ENCODE measurements at regions not wholly inside any gene's neighbourhood (a gene's known extent, or its start where the extent isn't known, plus 50 kb on each side); places are given as distances from the start of the nearest gene placed in this dataset.
"Not testable (repeated sequence)": the region's sequence is repeated elsewhere in the genome, so short reads cannot be mapped to it uniquely, and the experiment has no call there.

DNA sequence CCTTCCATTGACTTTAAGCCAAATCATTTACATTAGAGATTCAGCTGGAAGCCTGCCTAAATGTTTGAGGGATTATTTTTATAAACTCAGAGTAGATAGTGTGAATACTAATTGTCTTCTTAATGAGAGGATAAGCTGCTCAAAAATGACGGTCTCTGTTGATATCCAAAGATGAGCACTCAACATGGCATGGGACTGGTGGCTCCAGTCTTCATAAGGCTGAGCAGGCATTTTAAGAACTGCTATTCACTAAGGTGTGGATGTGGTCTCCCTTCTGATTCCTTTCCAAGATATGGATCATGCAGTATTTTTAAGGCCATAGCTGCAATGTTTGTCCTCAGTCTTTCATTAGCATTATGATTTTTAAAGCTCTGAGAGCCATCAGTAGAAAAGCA lies 377.5 kb upstream of the RIOK2 start:
- H3K4me1 ChIP-seq, result no peaks in the 10 kb centered on the region
- H3K9me3 ChIP-seq, result no peaks in the 10 kb centered on the region
- in situ Hi-C loops (cut with MboI; ENCODE audit: low sequenced_read_pairs), result no loop called here
- no peaks in the 10 kb centered on the region for H3K27me3 ChIP-seq (ENCODE audit: low read depth)
- no peak for DNase-seq (ENCODE audit: low spot score in 2 of 2)
- no peak overlapping the region for H3K4me3 ChIP-seq
- no peaks in the 10 kb centered on the region for H3K36me3 ChIP-seq (replicated peaks)

- H3K27me3 ChIP-seq (ENCODE audit: low read depth), result no peaks in the 10 kb centered on the region
- DNase-seq (ENCODE audit: low spot score in 2 of 2), result no peak
- H3K9me3 ChIP-seq, result no peaks in the 10 kb centered on the region
- no peaks in the 10 kb centered on the region for H3K4me1 ChIP-seq
- no peak overlapping the region for H3K4me3 ChIP-seq
- in situ Hi-C loops (cut with MboI; ENCODE audit: low sequenced_read_pairs), result no loop called here
- H3K36me3 ChIP-seq (replicated peaks), result no peaks in the 10 kb centered on the region
These were observed 380.1 kb upstream of the RIOK2 start for GRCh38 chr5:97563050-97563657.

DNA sequence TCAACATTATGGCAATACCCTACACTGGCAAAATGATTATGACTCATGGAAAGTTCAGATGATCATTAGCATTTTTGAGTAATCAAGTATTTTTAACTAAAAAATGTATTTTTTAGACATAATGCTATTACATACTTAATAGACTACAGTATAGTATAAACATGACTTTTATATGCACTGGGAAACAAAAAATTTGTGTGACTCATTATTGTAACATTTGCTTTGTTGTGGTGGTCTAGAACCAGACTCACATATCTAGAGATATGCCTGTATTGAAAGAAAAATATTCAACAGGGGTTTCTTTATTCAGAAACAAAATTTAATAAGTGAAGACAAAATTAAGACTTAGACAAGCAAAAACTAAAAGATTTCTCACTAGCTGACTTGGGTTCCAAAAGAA lies 385.3 kb upstream of the RIOK2 start:
- Histone ChIP-seq H3K27me3 (ENCODE audit: low read depth) (no peaks in the 10 kb centered on the region), H3K4me1 (no peaks in the 10 kb centered on the region), H3K4me3 (no peak overlapping the region), H3K36me3 (replicated peaks) (no peaks in the 10 kb centered on the region), H3K9me3 (no peaks in the 10 kb centered on the region; the same call in 1 of the 2 replicates)
- no peak for DNase-seq (ENCODE audit: low spot score in 2 of 2)
- in situ Hi-C loops (cut with MboI; ENCODE audit: low sequenced_read_pairs), result no loop called here

GRCh38 chr5:97570242-97570641 lies 387.2 kb upstream of the RIOK2 start:
- no peak overlapping the region for H3K4me3 ChIP-seq
- no peaks in the 10 kb centered on the region; the same call in 1 of the 2 replicates for H3K9me3 ChIP-seq
- no peaks in the 10 kb centered on the region for H3K27me3 ChIP-seq (ENCODE audit: low read depth)
- DNase-seq (ENCODE audit: low spot score in 2 of 2), result no peak
- no peaks in the 10 kb centered on the region for H3K36me3 ChIP-seq (replicated peaks)
- H3K4me1 ChIP-seq, result no peaks in the 10 kb centered on the region
- in situ Hi-C loops (cut with MboI; ENCODE audit: low sequenced_read_pairs), result no loop called here

- Histone ChIP-seq H3K4me3 (no peak overlapping the region), H3K36me3 (replicated peaks) (no peaks in the 10 kb centered on the region), H3K27me3 (ENCODE audit: low read depth) (no peaks in the 10 kb centered on the region; the same call in 1 of the 2 replicates), H3K9me3 (no peaks in the 10 kb centered on the region; the same call in 1 of the 2 replicates), H3K4me1 (no peaks in the 10 kb centered on the region)
- in situ Hi-C loops (cut with MboI; ENCODE audit: low sequenced_read_pairs), result no loop called here
- no peak for DNase-seq (ENCODE audit: low spot score in 2 of 2)
These were observed 392.3 kb upstream of the RIOK2 start for GRCh38 chr5:97575322-97575721.

GRCh38 chr5:97576956-97577355 lies 393.9 kb upstream of the RIOK2 start:
- Histone ChIP-seq H3K4me3 (no peak overlapping the region), H3K27me3 (ENCODE audit: low read depth) (no peaks in the 10 kb centered on the region; the same call in 1 of the 2 replicates), H3K9me3 (no peaks in the 10 kb centered on the region), H3K36me3 (replicated peaks) (no peaks in the 10 kb centered on the region), H3K4me1 (no peaks in the 10 kb centered on the region)
- in situ Hi-C loops (cut with MboI; ENCODE audit: low sequenced_read_pairs), result no loop called here
- no peak for DNase-seq (ENCODE audit: low spot score in 2 of 2)

DNA sequence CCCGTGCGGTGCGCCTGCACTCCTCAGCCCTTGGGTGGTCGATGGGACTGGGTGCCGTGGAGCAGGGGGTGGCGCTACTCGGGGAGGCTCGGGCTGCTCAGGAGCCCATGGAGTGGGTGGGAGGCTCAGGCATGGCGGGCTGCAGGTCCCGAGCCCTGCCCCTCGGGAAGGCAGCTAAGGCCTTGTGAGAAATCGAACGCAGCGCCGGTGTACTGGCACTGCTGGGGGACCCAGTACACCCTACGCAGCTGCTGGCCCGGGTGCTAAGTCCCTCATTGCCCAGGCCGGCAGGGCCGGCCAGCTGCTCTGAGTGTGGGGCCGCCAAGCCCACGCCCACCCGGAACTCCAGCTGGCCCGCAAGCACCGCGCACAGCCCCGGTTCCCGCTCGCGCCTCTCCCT lies 396.9 kb upstream of the RIOK2 start:
- H3K4me1 ChIP-seq; DNase-seq (ENCODE audit: low spot score in 2 of 2); H3K27me3 ChIP-seq (ENCODE audit: low read depth); H3K9me3 ChIP-seq; H3K4me3 ChIP-seq; in situ Hi-C loops (cut with MboI; ENCODE audit: low sequenced_read_pairs); H3K36me3 ChIP-seq (replicated peaks): not testable (repeated sequence)

DNA sequence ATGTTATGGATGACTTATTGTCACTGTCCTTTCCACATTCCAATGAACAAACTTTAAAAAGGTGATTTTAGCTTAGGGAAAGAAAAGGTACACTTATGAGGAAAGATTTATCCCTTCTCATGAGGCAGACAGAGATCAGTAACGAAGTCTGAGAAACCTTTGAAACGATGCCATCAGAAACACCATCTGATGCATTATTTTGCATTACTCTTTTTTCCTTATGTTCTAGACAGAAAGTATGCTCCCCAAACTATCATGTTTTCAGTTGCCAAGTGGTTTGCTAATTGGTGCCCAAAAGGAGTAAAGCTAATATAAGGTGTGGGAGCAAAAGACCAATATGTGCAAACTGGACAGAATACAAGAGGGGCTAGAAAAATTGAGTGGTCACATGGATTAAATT lies 397.7 kb upstream of the RIOK2 start:
- Histone ChIP-seq H3K4me1 (no peaks in the 10 kb centered on the region; the same call in 1 of the 2 replicates), H3K9me3 (no peaks in the 10 kb centered on the region), H3K36me3 (replicated peaks) (no peaks in the 10 kb centered on the region), H3K27me3 (ENCODE audit: low read depth) (no peaks in the 10 kb centered on the region; the same call in 1 of the 2 replicates), H3K4me3 (no peak overlapping the region)
- DNase-seq (ENCODE audit: low spot score in 2 of 2), result no peak
- in situ Hi-C loops (cut with MboI; ENCODE audit: low sequenced_read_pairs), result no loop called here

DNA sequence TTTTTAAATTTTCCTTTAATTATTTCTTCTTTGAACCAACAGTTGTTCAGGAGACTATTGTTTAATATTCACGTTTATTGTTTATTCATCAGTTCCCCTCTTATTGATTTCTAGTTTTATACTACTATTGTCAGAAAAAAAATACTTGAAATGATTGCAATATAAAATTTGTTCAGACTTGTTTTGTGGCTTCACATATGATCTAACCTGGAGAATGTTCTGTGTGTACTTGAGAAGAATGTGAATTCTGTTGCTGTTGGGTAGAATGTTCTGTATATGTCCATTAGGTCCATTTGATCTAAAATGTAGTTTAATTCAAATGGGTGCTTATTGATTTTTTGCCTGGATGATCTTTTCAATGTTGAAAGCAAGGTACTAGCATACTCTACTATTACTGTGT lies 408.7 kb upstream of the RIOK2 start:
- Histone ChIP-seq H3K9me3 (no peaks in the 10 kb centered on the region), H3K27me3 (ENCODE audit: low read depth) (no peaks in the 10 kb centered on the region), H3K4me3 (no peak overlapping the region), H3K4me1 (no peaks in the 10 kb centered on the region), H3K36me3 (replicated peaks) (no peaks in the 10 kb centered on the region)
- DNase-seq (ENCODE audit: low spot score in 2 of 2), result no peak
- in situ Hi-C loops (cut with MboI; ENCODE audit: low sequenced_read_pairs), result no loop called here

GRCh38 chr5:97600486-97600885 lies 417.4 kb upstream of the RIOK2 start:
- no peaks in the 10 kb centered on the region for H3K36me3 ChIP-seq (replicated peaks)
- H3K4me1 ChIP-seq, result no peaks in the 10 kb centered on the region
- no peaks in the 10 kb centered on the region for H3K9me3 ChIP-seq
- no peaks in the 10 kb centered on the region for H3K27me3 ChIP-seq (ENCODE audit: low read depth)
- H3K4me3 ChIP-seq, result no peak overlapping the region
- in situ Hi-C loops (cut with MboI; ENCODE audit: low sequenced_read_pairs), result no loop called here
- DNase-seq (ENCODE audit: low spot score in 2 of 2), result no peak

- no peaks in the 10 kb centered on the region for H3K27me3 ChIP-seq (ENCODE audit: low read depth)
- no peaks in the 10 kb centered on the region for H3K4me1 ChIP-seq
- H3K4me3 ChIP-seq, result no peak overlapping the region
- H3K9me3 ChIP-seq, result no peaks in the 10 kb centered on the region
- in situ Hi-C loops (cut with MboI; ENCODE audit: low sequenced_read_pairs), result no loop called here
- no peak for DNase-seq (ENCODE audit: low spot score in 2 of 2)
- no peaks in the 10 kb centered on the region for H3K36me3 ChIP-seq (replicated peaks)
These were observed 418.6 kb upstream of the RIOK2 start for GRCh38 chr5:97601651-97602050.

GRCh38 chr5:97606531-97606930 lies 423.5 kb upstream of the RIOK2 start:
- Histone ChIP-seq H3K4me3 (no peak overlapping the region), H3K4me1 (no peaks in the 10 kb centered on the region), H3K27me3 (ENCODE audit: low read depth) (no peaks in the 10 kb centered on the region), H3K9me3 (no peaks in the 10 kb centered on the region), H3K36me3 (replicated peaks) (no peaks in the 10 kb centered on the region)
- in situ Hi-C loops (cut with MboI; ENCODE audit: low sequenced_read_pairs), result no loop called here
- DNase-seq (ENCODE audit: low spot score in 2 of 2), result no peak

DNA sequence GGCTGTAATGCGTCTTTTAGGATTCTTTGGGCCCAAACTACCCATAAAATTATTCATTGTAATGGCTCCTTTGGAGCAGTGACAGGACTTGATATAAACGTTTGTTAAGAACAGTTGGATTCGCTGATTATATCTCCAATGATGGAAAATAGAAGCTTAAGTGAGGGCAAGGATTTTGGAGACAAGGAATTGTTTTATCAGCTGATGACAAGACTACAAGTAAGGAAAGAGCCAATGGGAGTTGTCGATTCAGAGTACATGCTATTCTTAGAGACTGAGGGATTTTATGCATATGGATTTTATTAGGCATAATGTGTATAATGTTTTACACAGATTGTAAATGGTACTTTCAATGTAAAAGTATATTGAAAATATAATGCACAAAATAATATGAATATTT lies 425.5 kb upstream of the RIOK2 start:
- Histone ChIP-seq H3K4me1 (no peaks in the 10 kb centered on the region), H3K4me3 (no peak overlapping the region), H3K36me3 (replicated peaks) (no peaks in the 10 kb centered on the region), H3K27me3 (ENCODE audit: low read depth) (no peaks in the 10 kb centered on the region), H3K9me3 (no peaks in the 10 kb centered on the region)
- in situ Hi-C loops (cut with MboI; ENCODE audit: low sequenced_read_pairs), result no loop called here
- peak in 1 of 2 experiments; percentile 8 for DNase-seq (ENCODE audit: low spot score in 2 of 2)

DNA sequence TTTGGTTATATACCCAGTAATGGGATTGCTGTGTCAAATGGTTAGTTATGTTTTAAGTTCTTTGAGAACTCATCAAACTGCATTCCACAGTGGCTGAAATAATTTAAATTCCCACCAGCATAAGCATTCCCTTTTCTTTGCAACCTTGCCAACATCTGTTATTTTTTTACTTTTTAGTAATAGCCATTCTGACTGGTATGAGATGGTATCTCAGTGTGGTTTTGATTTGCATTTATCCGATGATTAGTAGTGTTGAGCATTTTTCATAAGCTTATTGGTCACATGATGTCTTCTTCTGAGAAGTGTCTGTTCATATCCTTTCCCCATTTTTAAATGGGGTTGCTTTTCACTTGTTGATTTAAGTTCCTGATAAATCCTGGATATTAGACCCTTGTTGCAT lies 435.7 kb upstream of the RIOK2 start:
- Histone ChIP-seq H3K27me3 (ENCODE audit: low read depth) (no peaks in the 10 kb centered on the region), H3K36me3 (replicated peaks) (no peaks in the 10 kb centered on the region), H3K9me3 (no peaks in the 10 kb centered on the region), H3K4me1 (no peaks in the 10 kb centered on the region), H3K4me3 (no peak overlapping the region)
- in situ Hi-C loops (cut with MboI; ENCODE audit: low sequenced_read_pairs), result no loop called here
- no peak for DNase-seq (ENCODE audit: low spot score in 2 of 2)

GRCh38 chr5:97623441-97623840 lies 440.4 kb upstream of the RIOK2 start:
- Histone ChIP-seq H3K4me1 (no peaks in the 10 kb centered on the region), H3K4me3 (no peak overlapping the region), H3K27me3 (ENCODE audit: low read depth) (no peaks in the 10 kb centered on the region), H3K36me3 (replicated peaks) (no peaks in the 10 kb centered on the region), H3K9me3 (no peaks in the 10 kb centered on the region)
- in situ Hi-C loops (cut with MboI; ENCODE audit: low sequenced_read_pairs), result no loop called here
- DNase-seq (ENCODE audit: low spot score in 2 of 2), result no peak

Measured in HAP-1 (cell line).